MCF 10A (cell line): ENCODE measurements at regions not wholly inside any gene's neighbourhood (a gene's known extent, or its start where the extent isn't known, plus 50 kb on each side); places are given as distances from the start of the nearest gene placed in this dataset.

ENCODE experiments used
- BruUV-seq: library from RNA; stranded (reverse); fragments of 400-500 nt; replicated peaks from 2 replicates; lab custom pipeline; 2021; lab: Mats Ljungman, UMichigan
- CTCF ChIA-PET: fragments of 300-600 bp; sonication (Branson Sonifier 250); formaldehyde crosslinking; extraction: SDS; loops from one replicate; lab custom pipeline; 2021; ENCODE audit warnings: antibody characterized with exemption, inconsistent platforms; lab: Yijun Ruan, JAX
- POLR2A ChIA-PET: fragments of 300-600, 350-650 bp; sonication (Branson Sonifier 250); formaldehyde crosslinking; extraction: SDS; loops from one replicate; lab custom pipeline; 2020; ENCODE audit warnings: antibody characterized with exemption, inconsistent platforms; lab: Yijun Ruan, JAX
- DNase-seq: peaks from one replicate; pipeline ENCODE4 v3.0.0-alpha.2; 2018; ENCODE audit not compliant: unreplicated experiment
- H3K27ac Mint-ChIP-seq: one replicate; pipeline ENCODE4 v1.8.0; 2022; ENCODE audit warnings: mild to moderate bottlenecking, low read depth, mixed read lengths; ENCODE audit not compliant: unreplicated experiment
- H3K27me3 Mint-ChIP-seq: one replicate; pipeline ENCODE4 v1.8.0; 2022; ENCODE audit warnings: mixed read lengths; ENCODE audit not compliant: insufficient read depth, unreplicated experiment
- H3K36me3 Mint-ChIP-seq: one replicate; pipeline ENCODE4 v1.8.0; 2022; ENCODE audit warnings: mild to moderate bottlenecking, moderate library complexity, mixed read lengths; ENCODE audit not compliant: insufficient read depth, unreplicated experiment
- H3K4me1 Mint-ChIP-seq: one replicate; pipeline ENCODE4 v1.8.0; 2022; ENCODE audit warnings: mixed read lengths; ENCODE audit not compliant: insufficient read depth, unreplicated experiment
- H3K4me3 Mint-ChIP-seq: one replicate; pipeline ENCODE4 v1.8.0; 2022; ENCODE audit warnings: mild to moderate bottlenecking, moderate library complexity, mixed read lengths; ENCODE audit not compliant: unreplicated experiment
- H3K9me3 Mint-ChIP-seq: one replicate; pipeline ENCODE4 v1.8.0; 2022; ENCODE audit warnings: mixed read lengths; ENCODE audit not compliant: unreplicated experiment
- CTCF ChIP-seq: fragments of 200-600 bp; IDR thresholded peaks from one replicate; pipeline ENCODE4 v1.8.0; 2022; ENCODE audit warnings: antibody characterized with exemption, mild to moderate bottlenecking; ENCODE audit not compliant: unreplicated experiment
- intact Hi-C: fragments of 100-400 bp; cut with micrococcal nuclease; formaldehyde crosslinking; loops from 2 replicates; pipeline ENCODE4 v1.14.1; 2022

DNA sequence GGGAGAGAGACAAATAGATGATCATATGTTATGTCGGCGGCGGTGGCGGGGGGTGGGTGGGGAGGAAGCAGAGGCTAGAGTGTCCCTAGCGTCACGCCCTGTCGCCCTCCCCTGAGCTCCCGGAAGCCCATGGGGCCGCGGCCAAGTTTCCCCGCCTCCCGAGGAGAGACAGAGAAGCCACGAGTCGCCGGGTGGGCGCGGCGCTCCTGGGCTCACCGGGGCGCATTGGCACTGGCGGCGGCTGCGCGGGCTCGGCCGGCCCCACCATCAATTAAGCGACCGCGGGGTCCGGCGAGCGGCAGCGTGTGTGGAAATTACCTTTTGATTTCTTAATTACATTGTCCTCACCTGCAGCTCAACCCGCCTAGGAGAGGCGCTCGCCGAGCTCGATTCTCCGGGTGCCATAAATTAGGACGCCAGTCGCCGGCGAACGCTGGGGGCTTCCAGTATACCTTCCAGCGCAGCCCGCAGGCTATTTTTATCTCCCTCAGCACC lies 119.9 kb upstream of the LHX5 start:
- intact Hi-C loops: no loop called here
- no peak for TF ChIP-seq CTCF
- CTCF ChIA-PET: no interaction called here
- Mint-ChIP-seq H3K27me3 (no peaks in the 10 kb centered on the region), H3K4me3 (no peak overlapping the region), H3K4me1 (no peaks in the 10 kb centered on the region), H3K36me3 (no peaks in the 10 kb centered on the region), H3K27ac (no peak overlapping the region), H3K9me3 (peaks cover 18% of the 10 kb centered on the region)
- POLR2A ChIA-PET: no interaction called here
- no TSS peak for BruUV-seq
- no peak for DNase-seq

GRCh38 chr12:113589437-113589836 lies 117.8 kb upstream of the LHX5 start:
- Mint-ChIP-seq H3K27ac (no peak overlapping the region), H3K27me3 (no peaks in the 10 kb centered on the region), H3K4me3 (no peak overlapping the region), H3K4me1 (no peaks in the 10 kb centered on the region), H3K9me3 (peaks cover 18% of the 10 kb centered on the region), H3K36me3 (no peaks in the 10 kb centered on the region)
- CTCF ChIA-PET: no interaction called here
- BruUV-seq: no TSS peak
- POLR2A ChIA-PET: no interaction called here
- no peak for TF ChIP-seq CTCF
- DNase-seq: no peak
- intact Hi-C loops: no loop called here

DNA sequence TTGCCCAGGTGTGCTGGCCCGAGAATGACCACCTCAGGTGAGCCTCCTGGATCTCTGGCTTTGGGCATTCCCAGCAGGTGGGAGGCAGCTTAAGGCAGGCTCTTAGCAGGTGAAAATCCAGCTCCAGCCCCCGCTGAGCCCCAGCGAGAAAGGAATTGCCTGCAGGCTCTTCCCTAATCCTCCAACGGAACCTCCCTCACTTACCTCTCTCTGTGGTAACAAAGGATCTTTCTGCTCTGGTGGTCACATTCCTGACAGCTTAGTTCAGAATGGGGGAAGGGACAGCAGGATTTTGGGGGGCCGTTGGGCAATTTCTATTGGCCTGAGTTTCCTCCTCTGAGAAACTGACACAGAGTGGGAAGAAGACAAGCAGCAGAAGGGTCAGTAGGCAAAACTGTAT lies 116.0 kb upstream of the LHX5 start:
- ChIA-PET POLR2A (no interaction called here), CTCF (no interaction called here)
- peaks cover 18% of the 10 kb centered on the region for H3K9me3 Mint-ChIP-seq
- no peak overlapping the region for H3K27ac Mint-ChIP-seq
- H3K4me3 Mint-ChIP-seq: no peak overlapping the region
- H3K4me1 Mint-ChIP-seq: no peaks in the 10 kb centered on the region
- no peaks in the 10 kb centered on the region for H3K36me3 Mint-ChIP-seq
- intact Hi-C loops: no loop called here
- H3K27me3 Mint-ChIP-seq: no peaks in the 10 kb centered on the region
- TF ChIP-seq CTCF: no peak
- DNase-seq: no peak
- BruUV-seq: no TSS peak

DNA sequence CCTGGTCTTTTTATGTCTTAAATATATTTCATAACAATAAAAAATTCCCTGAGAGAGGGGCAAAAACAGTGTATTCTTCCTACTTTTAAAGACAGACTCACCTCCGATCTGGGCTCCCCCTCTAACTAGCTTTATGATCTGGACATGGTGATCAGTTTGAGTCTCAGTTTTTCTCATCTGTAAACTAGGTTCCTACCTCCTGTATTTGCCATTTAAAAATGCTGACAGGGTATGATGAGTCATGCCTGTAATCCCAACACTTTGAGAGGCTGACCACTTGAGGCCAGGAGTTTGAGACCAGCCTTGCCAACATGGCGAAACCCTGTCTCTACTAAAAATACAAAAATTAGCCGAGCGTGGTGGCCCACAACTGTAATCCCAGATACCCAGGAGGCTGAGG lies 114.8 kb upstream of the LHX5 start:
- Mint-ChIP-seq H3K4me3 (no peak overlapping the region), H3K27me3 (no peaks in the 10 kb centered on the region), H3K9me3 (peaks cover 18% of the 10 kb centered on the region), H3K27ac (no peak overlapping the region), H3K4me1 (no peaks in the 10 kb centered on the region), H3K36me3 (no peaks in the 10 kb centered on the region)
- no TSS peak for BruUV-seq
- ChIA-PET POLR2A (no interaction called here), CTCF (no interaction called here)
- no peak for TF ChIP-seq CTCF
- intact Hi-C loops: no loop called here
- no peak for DNase-seq
